ENCODE measurements at regions not wholly inside any gene's neighbourhood (a gene's known extent, or its start where the extent isn't known, plus 50 kb on each side); places are given as distances from the start of the nearest gene placed in this dataset.

DNA sequence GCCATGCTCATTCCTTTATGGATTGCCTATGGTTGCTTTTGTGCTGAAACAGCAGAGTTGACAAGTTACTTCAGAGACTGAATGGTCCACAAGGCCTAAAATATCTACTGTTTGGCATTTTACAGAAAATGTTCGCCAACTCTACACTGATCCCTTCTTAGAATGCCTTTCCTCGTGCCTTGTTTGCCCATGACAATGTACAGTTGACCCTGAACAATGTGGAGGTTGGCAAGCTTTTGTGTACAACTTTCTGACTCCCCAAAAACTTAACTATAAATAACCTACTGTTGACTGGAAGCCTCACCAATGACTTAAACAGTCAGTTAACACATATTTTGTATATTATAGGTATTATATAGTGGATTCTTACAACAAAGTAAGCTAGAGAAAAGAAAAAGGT, 361.4 kb downstream of the EPHA4 start:
- TF ChIP-seq, protein P1, sequence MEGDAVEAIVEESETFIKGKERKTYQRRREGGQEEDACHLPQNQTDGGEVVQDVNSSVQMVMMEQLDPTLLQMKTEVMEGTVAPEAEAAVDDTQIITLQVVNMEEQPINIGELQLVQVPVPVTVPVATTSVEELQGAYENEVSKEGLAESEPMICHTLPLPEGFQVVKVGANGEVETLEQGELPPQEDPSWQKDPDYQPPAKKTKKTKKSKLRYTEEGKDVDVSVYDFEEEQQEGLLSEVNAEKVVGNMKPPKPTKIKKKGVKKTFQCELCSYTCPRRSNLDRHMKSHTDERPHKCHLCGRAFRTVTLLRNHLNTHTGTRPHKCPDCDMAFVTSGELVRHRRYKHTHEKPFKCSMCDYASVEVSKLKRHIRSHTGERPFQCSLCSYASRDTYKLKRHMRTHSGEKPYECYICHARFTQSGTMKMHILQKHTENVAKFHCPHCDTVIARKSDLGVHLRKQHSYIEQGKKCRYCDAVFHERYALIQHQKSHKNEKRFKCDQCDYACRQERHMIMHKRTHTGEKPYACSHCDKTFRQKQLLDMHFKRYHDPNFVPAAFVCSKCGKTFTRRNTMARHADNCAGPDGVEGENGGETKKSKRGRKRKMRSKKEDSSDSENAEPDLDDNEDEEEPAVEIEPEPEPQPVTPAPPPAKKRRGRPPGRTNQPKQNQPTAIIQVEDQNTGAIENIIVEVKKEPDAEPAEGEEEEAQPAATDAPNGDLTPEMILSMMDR (IDR thresholded peaks at IDR 0.05), result no peak
- no peak for TF ChIP-seq POLR2A (IDR thresholded peaks at IDR 0.05)
